HEK293T (cell line): ENCODE measurements at regions not wholly inside any gene's neighbourhood (a gene's known extent, or its start where the extent isn't known, plus 50 kb on each side); places are given as distances from the start of the nearest gene placed in this dataset.

Experiments
- BHLHE40 ChIP-seq: fragments of 450-650 bp; IDR thresholded peaks from 2 replicates; pipeline ENCODE4 v1.6.1; 2016; ENCODE audit warnings: mild to moderate bottlenecking, moderate library complexity, borderline replicate concordance
- FOXA1 ChIP-seq: fragments of 450-650 bp; IDR thresholded peaks from 2 replicates; pipeline ENCODE4 v1.6.1; 2016; ENCODE audit warnings: mild to moderate bottlenecking
- HDGF ChIP-seq: fragments of 450-650 bp; IDR thresholded peaks from 2 replicates; pipeline ENCODE4 v1.6.1; 2017; ENCODE audit warnings: antibody characterized with exemption, borderline replicate concordance

- TF ChIP-seq HDGF (no peak), FOXA1 (no peak), BHLHE40 (no peak)
Observed at GRCh38 chr1:67575861-67576260, 109.1 kb upstream of the GADD45A start.
